A549 (cell line): ENCODE measurements at regions not wholly inside any gene's neighbourhood (a gene's known extent, or its start where the extent isn't known, plus 50 kb on each side); places are given as distances from the start of the nearest gene placed in this dataset.
A peak's percentile ranks its signal among the peaks of the same experiment; 100 is the strongest.

Source experiments
- ATAC-seq, 2 experiments: fragments of 200-7000 bp in 1 of 2; fragments of >200 bp in 1 of 2; cut with Nextera tagmentation in 1 of 2; cut with Tn5 transposase in 1 of 2; 3 replicates each; pipeline versions ENCODE4 v1.8.0 to v1.9.1; 2018 to 2020; ENCODE audit warnings: mild to moderate bottlenecking in 1 of 2, moderate library complexity in 1 of 2
- CTCF ChIA-PET: fragments of 300-600 bp; sonication (Branson Sonifier 250); formaldehyde crosslinking; extraction: SDS; loops from one replicate; lab custom pipeline; 2021; ENCODE audit warnings: antibody characterized with exemption, inconsistent platforms; lab: Yijun Ruan, JAX
- POLR2A ChIA-PET: fragments of 350-600 bp; formaldehyde crosslinking; extraction: SDS; loops from one replicate; lab custom pipeline; 2021; ENCODE audit warnings: antibody characterized with exemption, inconsistent platforms; lab: Yijun Ruan, JAX
- DNase-seq, 2 experiments: peaks; one replicate each; pipeline versions ENCODE4 v3.0.0 to v3.0.0-alpha.2; 2011 to 2016; ENCODE audit warnings: low read depth in 1 of 2, low spot score in 1 of 2
- FAIRE-seq: peaks from 2 replicates; lab custom pipeline; 2011; peaks lifted over from hg19 to GRCh38; lab: Jason Lieb, UNC
- H3K27ac ChIP-seq, 2 experiments: fragments of >200 bp; sonication (Bioruptor Twin); formaldehyde crosslinking; 3 replicates each; pipeline ENCODE4 v1.5.1; 2016 to 2017
- H3K4me1 ChIP-seq: fragments of >200 bp; sonication (Bioruptor Twin); formaldehyde crosslinking; 3 replicates; pipeline ENCODE4 v1.6.1; 2016
- H3K4me2 ChIP-seq: fragments of >200 bp; sonication (Bioruptor Twin); formaldehyde crosslinking; 3 replicates; pipeline ENCODE4 v1.6.1; 2016
- H3K4me3 ChIP-seq: fragments of >200 bp; sonication (Bioruptor Twin); formaldehyde crosslinking; 3 replicates; pipeline ENCODE4 v1.5.1; 2016
- H3K9me3 ChIP-seq: fragments of >200 bp; sonication (Bioruptor Twin); formaldehyde crosslinking; 3 replicates; pipeline ENCODE4 v1.6.1; 2016
- ATOH8 ChIP-seq: fragments of 250-450 bp; sonication (Bioruptor Pico); IDR thresholded peaks from 2 replicates; pipeline ENCODE4 v1.5.0; 2020; ENCODE audit warnings: low read depth, mild to moderate bottlenecking, moderate library complexity
- BCL3 ChIP-seq: fragments of >200 bp; sonication (Bioruptor Twin); formaldehyde crosslinking; IDR thresholded peaks from 3 replicates; pipeline ENCODE4 v1.6.1; 2016
- CEBPB ChIP-seq, 2 experiments: fragments of >200 bp in 1 of 2; sonication (Bioruptor Twin) in 1 of 2; formaldehyde crosslinking in 1 of 2; IDR thresholded peaks; 2 replicates each; pipeline ENCODE4 v1.6.1; 2012 to 2016
- CHD2 ChIP-seq: fragments of 150-350 bp; IDR thresholded peaks from 2 replicates; pipeline ENCODE4 v1.6.1; 2014; ENCODE audit warnings: low read length; ENCODE audit not compliant: partially characterized antibody
- CHD4 ChIP-seq: fragments of 200-600 bp; sonication (generic); IDR thresholded peaks from 2 replicates; pipeline ENCODE4 v1.6.1; 2016; ENCODE audit warnings: antibody characterized with exemption, mild to moderate bottlenecking, borderline replicate concordance
- EHMT2 ChIP-seq: fragments of 200-600 bp; sonication (generic); IDR thresholded peaks from 2 replicates; pipeline ENCODE4 v1.6.1; 2016; ENCODE audit warnings: antibody characterized with exemption, low read depth, mild to moderate bottlenecking, moderate library complexity
- ELK1 ChIP-seq: fragments of 150-350 bp; IDR thresholded peaks from 2 replicates; pipeline ENCODE4 v1.6.1; 2014; ENCODE audit warnings: low read depth, mild to moderate bottlenecking, low read length
- EP300 ChIP-seq, 2 experiments: fragments of >200 bp; sonication (Bioruptor Twin); formaldehyde crosslinking; IDR thresholded peaks; 2 replicates in 1 of 2; 3 replicates in 1 of 2; pipeline ENCODE4 v1.6.1; 2016 to 2017
- FOSB ChIP-seq: fragments of 250-450 bp; sonication (Bioruptor Pico); IDR thresholded peaks from 2 replicates; pipeline ENCODE4 v1.5.0; 2020; ENCODE audit warnings: mild to moderate bottlenecking, moderate library complexity
- FOSL2 ChIP-seq, 2 experiments: fragments of 450-650 bp in 1 of 2; fragments of >200 bp in 1 of 2; sonication (Bioruptor Twin) in 1 of 2; formaldehyde crosslinking; IDR thresholded peaks; 2 replicates each; pipeline versions ENCODE4 v1.5.0 to v1.6.1; 2016 to 2020; ENCODE audit warnings: mild to moderate bottlenecking in 1 of 2, moderate library complexity in 1 of 2
- FOXS1 ChIP-seq: fragments of 250-450 bp; sonication (Bioruptor Pico); IDR thresholded peaks from 2 replicates; pipeline ENCODE4 v1.5.0; 2020; ENCODE audit warnings: mild to moderate bottlenecking, moderate library complexity
- GATA3 ChIP-seq: IDR thresholded peaks from 2 replicates; pipeline ENCODE4 v1.6.1; 2012; ENCODE audit warnings: borderline replicate concordance
- HDAC2 ChIP-seq: fragments of 200-600 bp; sonication (generic); IDR thresholded peaks from 2 replicates; pipeline ENCODE4 v1.6.1; 2016
- HEYL ChIP-seq: fragments of 250-450 bp; sonication (Bioruptor Pico); IDR thresholded peaks from 2 replicates; pipeline ENCODE4 v1.8.0; 2021; ENCODE audit warnings: mild to moderate bottlenecking, moderate library complexity
- HOXA7 ChIP-seq: fragments of 250-450 bp; sonication (Bioruptor Pico); IDR thresholded peaks from 2 replicates; pipeline ENCODE4 v1.5.0; 2020; ENCODE audit warnings: mild to moderate bottlenecking, moderate library complexity
- JUNB ChIP-seq: fragments of >200 bp; sonication (Bioruptor Twin); formaldehyde crosslinking; IDR thresholded peaks from 2 replicates; pipeline ENCODE4 v1.6.1; 2016
- MAFK ChIP-seq: fragments of 450-650 bp; IDR thresholded peaks from 2 replicates; pipeline ENCODE4 v1.6.1; 2014; ENCODE audit not compliant: partially characterized antibody
- MAX ChIP-seq: IDR thresholded peaks from 2 replicates; pipeline ENCODE4 v1.6.1; 2012
- MAZ ChIP-seq: fragments of 150-350 bp; IDR thresholded peaks from 2 replicates; pipeline ENCODE4 v1.6.1; 2014; ENCODE audit warnings: antibody characterized with exemption, low read depth, low read length, borderline replicate concordance
- MYC ChIP-seq: IDR thresholded peaks from 2 replicates; pipeline ENCODE4 v1.6.1; 2012; ENCODE audit warnings: mild to moderate bottlenecking, inconsistent platforms, low read length, improper control_type of control experiment, borderline replicate concordance
- NFE2L2 ChIP-seq: fragments of 150-350 bp; conservative IDR thresholded peaks from 2 replicates; pipeline ENCODE4 v1.6.1; 2014; ENCODE audit warnings: low read length
- NR3C1 ChIP-seq: fragments of >200 bp; sonication (Bioruptor Twin); formaldehyde crosslinking; IDR thresholded peaks from 3 replicates; pipeline ENCODE4 v1.6.1; 2017
- PHF8 ChIP-seq: fragments of 200-600 bp; sonication (generic); IDR thresholded peaks from 2 replicates; pipeline ENCODE4 v1.6.1; 2016; ENCODE audit warnings: low read depth, mild to moderate bottlenecking, antibody characterized with exemption, moderate library complexity, borderline replicate concordance
- RARB ChIP-seq: fragments of 250-450 bp; sonication (Bioruptor Pico); IDR thresholded peaks from 2 replicates; pipeline ENCODE4 v1.8.0; 2021; ENCODE audit warnings: mild to moderate bottlenecking, moderate library complexity
- RCOR1 ChIP-seq: fragments of 150-350 bp; IDR thresholded peaks from 2 replicates; pipeline ENCODE4 v1.6.1; 2014; ENCODE audit warnings: antibody characterized with exemption, low read length, low read depth
- RFX5 ChIP-seq: fragments of 450-650 bp; IDR thresholded peaks from 2 replicates; pipeline ENCODE4 v1.7.1; 2014; ENCODE audit warnings: antibody characterized with exemption, mild to moderate bottlenecking, moderate library complexity
- RNF2 ChIP-seq: fragments of 200-600 bp; sonication (generic); IDR thresholded peaks from 2 replicates; pipeline ENCODE4 v1.6.1; 2016; ENCODE audit warnings: low read depth, mild to moderate bottlenecking, antibody characterized with exemption, moderate library complexity, borderline replicate concordance
- SREBF2 ChIP-seq: fragments of 450-650 bp; IDR thresholded peaks from 2 replicates; pipeline ENCODE4 v1.6.1; 2014; ENCODE audit warnings: mild to moderate bottlenecking, moderate library complexity
- TFCP2L1 ChIP-seq: fragments of 250-450 bp; sonication (Bioruptor Pico); IDR thresholded peaks from 2 replicates; pipeline ENCODE4 v1.5.0; 2021; ENCODE audit warnings: mild to moderate bottlenecking
- ZFP36 ChIP-seq: fragments of 450-650 bp; IDR thresholded peaks from 2 replicates; pipeline ENCODE4 v1.6.1; 2014; ENCODE audit warnings: borderline replicate concordance; ENCODE audit not compliant: partially characterized antibody
- ZNF302 ChIP-seq: fragments of 250-450 bp; sonication (Bioruptor Pico); IDR thresholded peaks from 2 replicates; pipeline ENCODE4 v1.9.0; 2021; ENCODE audit warnings: inconsistent platforms, mild to moderate bottlenecking, moderate library complexity
- whole genome bisulfite sequencing: methylation state at CpG from one replicate; pipeline ENCODE4 v1.1.6; 2017; ENCODE audit errors: missing lambda C conversion rate; 5-methylcytosine and 5-hydroxymethylcytosine counted together

- ATAC-seq (no peak), FAIRE-seq (peak; percentile 13), DNase-seq (no peak)
- Histone ChIP-seq H3K4me3 (no peak overlapping the region), H3K4me1 (no peaks in the 10 kb centered on the region), H3K4me2 (no peak overlapping the region), H3K9me3 (no peaks in the 10 kb centered on the region), H3K27ac (no peak overlapping the region)
- TF ChIP-seq MYC = no peak
- TF ChIP-seq NR3C1 = no peak
- TF ChIP-seq FOSB = no peak
- TF ChIP-seq TFCP2L1 (CRISPR knock-in tag) = no peak
- no peak for TF ChIP-seq PHF8
- TF ChIP-seq MAZ = no peak
- TF ChIP-seq FOSL2 (IDR thresholded peaks at IDR 0.05) = no peak
- no peak for TF ChIP-seq FOSL2 (CRISPR knock-in tag; IDR thresholded peaks at IDR 0.05)
- no peak for TF ChIP-seq ZFP36
- TF ChIP-seq RNF2 = no peak
- no peak for TF ChIP-seq MAX
- TF ChIP-seq RARB = no peak
- TF ChIP-seq CHD2 = no peak
- no peak for TF ChIP-seq CEBPB (IDR thresholded peaks at IDR 0.05)
- no peak for TF ChIP-seq NFE2L2
- no peak for TF ChIP-seq EHMT2
- no peak for TF ChIP-seq SREBF2
- TF ChIP-seq JUNB = no peak
- no peak for TF ChIP-seq RFX5
- ChIA-PET POLR2A (interaction anchor here (0.7 kb wide), 1 partner anchor 30 kb away, joined by 3 read pairs; no protein-coding TSS in a partner anchor), CTCF (no interaction called here)
- 33% methylated on average over 3 of the region's 3 CpGs for WGBS
These were observed 210.0 kb downstream of the KLHL4 start for GRCh38 chrX:87727620-87728019.

- Histone ChIP-seq H3K4me3 (no peak overlapping the region), H3K4me1 (no peaks in the 10 kb centered on the region), H3K9me3 (no peaks in the 10 kb centered on the region), H3K27ac (no peak overlapping the region), H3K4me2 (no peak overlapping the region)
- ATAC-seq = no peak
- CTCF ChIA-PET = no interaction called here
- WGBS = 40% methylated on average over 9 of the region's 9 CpGs
- no peak for DNase-seq
- no peak for FAIRE-seq
- TF ChIP-seq CHD4 (no peak), MAZ (no peak), RNF2 (no peak), RCOR1 (no peak), RFX5 (no peak), EP300 (IDR thresholded peaks at IDR 0.05) (no peak), ZFP36 (no peak), FOXS1 (no peak), ATOH8 (no peak), CEBPB (IDR thresholded peaks at IDR 0.05) (no peak), HOXA7 (CRISPR knock-in tag) (no peak), BCL3 (no peak), MAFK (no peak), ELK1 (no peak), NFE2L2 (no peak), HEYL (CRISPR knock-in tag) (no peak), GATA3 (no peak), ZNF302 (no peak), CHD2 (no peak), HDAC2 (no peak)
- POLR2A ChIA-PET = interaction anchor here (0.7 kb wide), 1 partner anchor 31 kb away, joined by 3 read pairs; no protein-coding TSS in a partner anchor
These were observed 210.4 kb downstream of the KLHL4 start for GRCh38 chrX:87728024-87728423.
